ENCODE measurements at regions not wholly inside any gene's neighbourhood (a gene's known extent, or its start where the extent isn't known, plus 50 kb on each side); places are given as distances from the start of the nearest gene placed in this dataset.
"Not testable (repeated sequence)": the region's sequence is repeated elsewhere in the genome, so short reads cannot be mapped to it uniquely, and the experiment has no call there.

DNA sequence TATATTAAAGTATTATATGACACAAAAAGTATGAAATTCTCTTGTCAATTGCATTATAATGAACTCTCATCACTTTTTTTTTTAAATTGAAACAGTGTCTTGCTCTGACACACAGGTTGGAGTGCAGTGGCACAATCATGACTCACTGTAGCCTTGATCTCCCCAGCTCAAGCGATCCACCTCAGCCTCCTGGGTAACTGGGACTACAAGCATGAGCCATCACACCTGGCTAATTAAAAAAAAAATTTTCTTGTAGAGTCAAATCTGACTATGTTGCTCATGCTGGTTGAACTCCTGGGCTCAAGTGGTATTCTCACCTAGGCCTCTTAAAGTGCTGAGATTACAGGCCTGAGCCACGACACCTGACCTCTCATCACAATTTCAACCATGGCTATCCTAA is 259.3 kb downstream of the S1PR1 start:
- 50% methylated on average over 1 of the region's 2 CpGs for WGBS (ENCODE audit: insufficient coverage)
- Histone ChIP-seq H3K4me1 (ENCODE audit: control insufficient read depth, insufficient read depth, low read length) (no peaks in the 10 kb centered on the region), H3K4me3 (ENCODE audit: low read length) (no peak overlapping the region), H3K27me3 (ENCODE audit: control insufficient read depth, insufficient read depth, low read length) (no peaks in the 10 kb centered on the region), H3K9me3 (replicated peaks; ENCODE audit: control insufficient read depth, low read depth, low read length) (no peaks in the 10 kb centered on the region), H3K36me3 (ENCODE audit: control insufficient read depth, insufficient read depth, low read length) (no peaks in the 10 kb centered on the region), H3K27ac (ENCODE audit: low read length) (no peak overlapping the region)
- no peak for DNase-seq

- DNase-seq: no peak
- Histone ChIP-seq H3K4me3 (ENCODE audit: low read length) (no peak overlapping the region), H3K27me3 (ENCODE audit: control insufficient read depth, insufficient read depth, low read length) (no peaks in the 10 kb centered on the region), H3K9me3 (replicated peaks; ENCODE audit: control insufficient read depth, low read depth, low read length) (no peaks in the 10 kb centered on the region), H3K36me3 (ENCODE audit: control insufficient read depth, insufficient read depth, low read length) (no peaks in the 10 kb centered on the region), H3K27ac (ENCODE audit: low read length) (no peak overlapping the region), H3K4me1 (ENCODE audit: control insufficient read depth, insufficient read depth, low read length) (no peaks in the 10 kb centered on the region)
- no CpG with 5 or more reads among the region's 2 CpGs for WGBS (ENCODE audit: insufficient coverage)
Observed at GRCh38 chr1:101497881-101498559, 261.2 kb downstream of the S1PR1 start.

GRCh38 chr1:101504106-101504505 is 267.3 kb downstream of the S1PR1 start:
- not testable (repeated sequence) for H3K4me3 ChIP-seq (ENCODE audit: low read length); H3K27me3 ChIP-seq (ENCODE audit: control insufficient read depth, insufficient read depth, low read length); H3K9me3 ChIP-seq (replicated peaks; ENCODE audit: control insufficient read depth, low read depth, low read length); H3K4me1 ChIP-seq (ENCODE audit: control insufficient read depth, insufficient read depth, low read length); H3K27ac ChIP-seq (ENCODE audit: low read length); H3K36me3 ChIP-seq (ENCODE audit: control insufficient read depth, insufficient read depth, low read length); DNase-seq
- 91% methylated on average over 2 of the region's 2 CpGs for WGBS (ENCODE audit: insufficient coverage)

DNA sequence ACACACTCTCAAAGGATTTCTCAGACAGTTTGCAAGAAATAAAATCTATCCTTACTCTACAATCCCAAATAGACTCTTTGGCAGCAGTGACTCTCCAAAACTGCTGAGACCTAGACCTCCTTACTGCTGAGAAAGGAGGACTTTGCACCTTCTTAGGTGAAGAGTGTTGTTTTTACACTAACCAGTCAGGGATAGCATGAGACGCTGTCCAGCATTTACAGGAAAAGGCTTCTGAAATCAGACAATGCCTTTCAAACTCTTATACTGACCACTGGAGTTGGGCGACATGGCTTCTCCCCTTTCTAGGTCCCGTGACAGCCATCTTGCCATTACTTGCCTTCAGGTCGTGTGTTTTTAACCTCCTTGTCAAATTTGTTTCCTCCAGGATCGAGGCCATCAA is 268.4 kb downstream of the S1PR1 start:
- WGBS (ENCODE audit: insufficient coverage): 87% methylated on average over 5 of the region's 5 CpGs
- H3K36me3 ChIP-seq (ENCODE audit: control insufficient read depth, insufficient read depth, low read length); H3K27ac ChIP-seq (ENCODE audit: low read length); H3K9me3 ChIP-seq (replicated peaks; ENCODE audit: control insufficient read depth, low read depth, low read length); H3K4me3 ChIP-seq (ENCODE audit: low read length); DNase-seq; H3K27me3 ChIP-seq (ENCODE audit: control insufficient read depth, insufficient read depth, low read length); H3K4me1 ChIP-seq (ENCODE audit: control insufficient read depth, insufficient read depth, low read length): not testable (repeated sequence)

GRCh38 chr1:101506541-101507164 is 269.8 kb downstream of the S1PR1 start:
- no peak overlapping the region for H3K4me3 ChIP-seq (ENCODE audit: low read length)
- peak; percentile 36 for DNase-seq
- WGBS (ENCODE audit: insufficient coverage): no CpG with 5 or more reads among the region's 1 CpG

DNA sequence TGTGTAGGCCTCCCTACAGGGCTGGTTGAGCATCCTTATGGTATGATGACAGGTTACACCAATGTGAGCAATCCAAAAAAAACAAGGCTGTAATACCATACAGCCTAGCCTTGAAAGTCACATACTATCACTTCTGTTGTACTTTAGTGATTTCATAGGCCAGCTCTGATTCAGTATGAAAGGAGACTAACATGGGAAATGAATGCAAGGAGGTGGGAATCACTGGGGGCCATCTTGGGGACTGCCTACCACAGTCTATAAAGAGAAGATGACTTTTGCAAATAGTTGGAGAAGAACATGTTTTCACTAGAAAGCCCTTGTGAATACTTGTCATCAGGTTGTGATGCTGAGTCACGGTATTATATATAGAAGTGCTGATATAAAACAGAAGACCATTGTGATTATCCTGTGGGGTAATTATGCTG is 270.7 kb downstream of the S1PR1 start:
- H3K4me3 ChIP-seq (ENCODE audit: low read length): no peak overlapping the region
- H3K36me3 ChIP-seq (ENCODE audit: control insufficient read depth, insufficient read depth, low read length): no peaks in the 10 kb centered on the region
- H3K4me1 ChIP-seq (ENCODE audit: control insufficient read depth, insufficient read depth, low read length): peaks cover 4% of the 10 kb centered on the region
- no peaks in the 10 kb centered on the region for H3K27me3 ChIP-seq (ENCODE audit: control insufficient read depth, insufficient read depth, low read length)
- H3K27ac ChIP-seq (ENCODE audit: low read length): no peak overlapping the region
- H3K9me3 ChIP-seq (replicated peaks; ENCODE audit: control insufficient read depth, low read depth, low read length): no peaks in the 10 kb centered on the region
- WGBS (ENCODE audit: insufficient coverage): no CpG with 5 or more reads among the region's 1 CpG
- no peak for DNase-seq

More at GRCh38 chr1:101506541-101507164, 269.8 kb downstream of the S1PR1 start:
- peaks cover 4% of the 10 kb centered on the region for H3K4me1 ChIP-seq (ENCODE audit: control insufficient read depth, insufficient read depth, low read length)
- H3K9me3 ChIP-seq (replicated peaks; ENCODE audit: control insufficient read depth, low read depth, low read length): no peaks in the 10 kb centered on the region
- no peaks in the 10 kb centered on the region for H3K36me3 ChIP-seq (ENCODE audit: control insufficient read depth, insufficient read depth, low read length)
- no peak overlapping the region for H3K27ac ChIP-seq (ENCODE audit: low read length)
- H3K27me3 ChIP-seq (ENCODE audit: control insufficient read depth, insufficient read depth, low read length): no peaks in the 10 kb centered on the region

DNA sequence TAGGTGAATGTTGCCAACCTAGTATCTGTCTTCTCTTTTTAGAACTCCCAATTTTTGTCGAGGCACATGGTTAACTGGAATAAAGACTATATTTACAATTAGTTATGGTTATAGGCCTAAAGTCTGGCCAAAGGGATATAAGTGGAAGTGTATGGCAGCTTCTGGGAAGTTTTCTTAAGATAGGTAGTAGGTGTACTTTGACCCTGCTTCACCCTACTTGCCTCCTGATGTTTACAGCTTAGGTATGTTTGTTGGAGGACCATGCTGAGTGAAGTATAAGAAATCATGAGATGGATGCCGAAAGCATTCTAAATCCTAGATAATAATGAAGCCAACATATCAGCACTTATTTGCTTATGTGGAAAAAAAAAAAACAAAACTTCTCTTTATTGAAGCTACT is 272.1 kb downstream of the S1PR1 start:
- Histone ChIP-seq H3K27me3 (ENCODE audit: control insufficient read depth, insufficient read depth, low read length) (no peaks in the 10 kb centered on the region), H3K4me3 (ENCODE audit: low read length) (no peak overlapping the region), H3K27ac (ENCODE audit: low read length) (no peak overlapping the region), H3K36me3 (ENCODE audit: control insufficient read depth, insufficient read depth, low read length) (no peaks in the 10 kb centered on the region), H3K9me3 (replicated peaks; ENCODE audit: control insufficient read depth, low read depth, low read length) (no peaks in the 10 kb centered on the region), H3K4me1 (ENCODE audit: control insufficient read depth, insufficient read depth, low read length) (peaks cover 4% of the 10 kb centered on the region)
- DNase-seq: no peak
- no CpG with 5 or more reads among the region's 2 CpGs for WGBS (ENCODE audit: insufficient coverage)

- peak; percentile 51 for DNase-seq
- H3K4me1 ChIP-seq (ENCODE audit: control insufficient read depth, insufficient read depth, low read length): peaks cover 4% of the 10 kb centered on the region
- no peaks in the 10 kb centered on the region for H3K36me3 ChIP-seq (ENCODE audit: control insufficient read depth, insufficient read depth, low read length)
- no peaks in the 10 kb centered on the region for H3K9me3 ChIP-seq (replicated peaks; ENCODE audit: control insufficient read depth, low read depth, low read length)
- H3K4me3 ChIP-seq (ENCODE audit: low read length): no peak overlapping the region
- WGBS (ENCODE audit: insufficient coverage): 0% methylated on average over 1 of the region's 1 CpG
- no peaks in the 10 kb centered on the region for H3K27me3 ChIP-seq (ENCODE audit: control insufficient read depth, insufficient read depth, low read length)
- H3K27ac ChIP-seq (ENCODE audit: low read length): no peak overlapping the region
Observed at GRCh38 chr1:101509370-101509769, 272.6 kb downstream of the S1PR1 start.

DNA sequence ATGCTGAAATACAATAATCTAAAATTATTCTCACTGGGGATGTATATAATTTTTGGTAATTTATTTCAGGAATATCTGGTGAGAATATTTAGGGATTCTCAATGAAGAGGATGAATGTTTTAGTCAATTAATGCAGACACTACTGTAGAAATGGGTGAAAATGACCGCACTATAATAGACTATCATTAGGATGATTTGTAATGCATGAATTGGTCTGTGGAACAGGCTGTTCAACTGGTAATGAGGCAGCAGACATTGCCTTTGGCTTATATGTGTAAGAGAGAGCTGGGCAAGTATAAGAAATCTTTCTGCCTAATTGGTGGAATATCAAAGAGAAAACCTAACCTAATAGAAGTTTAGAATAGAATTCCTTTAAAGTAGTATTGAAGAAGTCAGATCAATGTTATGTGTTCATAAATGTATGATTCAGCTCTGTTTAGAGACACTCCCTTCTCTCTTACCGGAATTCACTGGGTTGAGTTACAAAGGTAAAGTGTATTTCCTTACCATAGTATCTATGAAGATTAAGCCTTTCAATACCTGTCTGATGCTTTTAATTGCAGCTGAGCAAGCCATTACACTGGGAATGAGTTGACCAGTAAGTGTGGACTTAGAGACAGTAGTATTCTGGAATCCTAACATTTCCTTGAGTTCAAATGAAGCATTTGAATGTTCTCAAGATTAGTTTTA is 274.5 kb downstream of the S1PR1 start:
- peaks cover 4% of the 10 kb centered on the region for H3K4me1 ChIP-seq (ENCODE audit: control insufficient read depth, insufficient read depth, low read length)
- no CpG with 5 or more reads among the region's 2 CpGs for WGBS (ENCODE audit: insufficient coverage)
- DNase-seq: no peak
- no peak overlapping the region for H3K27ac ChIP-seq (ENCODE audit: low read length)
- no peaks in the 10 kb centered on the region for H3K36me3 ChIP-seq (ENCODE audit: control insufficient read depth, insufficient read depth, low read length)
- no peaks in the 10 kb centered on the region for H3K9me3 ChIP-seq (replicated peaks; ENCODE audit: control insufficient read depth, low read depth, low read length)
- no peaks in the 10 kb centered on the region for H3K27me3 ChIP-seq (ENCODE audit: control insufficient read depth, insufficient read depth, low read length)
- no peak overlapping the region for H3K4me3 ChIP-seq (ENCODE audit: low read length)

GRCh38 chr1:101520302-101520701 is 283.5 kb downstream of the S1PR1 start:
- no peaks in the 10 kb centered on the region for H3K9me3 ChIP-seq (replicated peaks; ENCODE audit: control insufficient read depth, low read depth, low read length)
- H3K4me1 ChIP-seq (ENCODE audit: control insufficient read depth, insufficient read depth, low read length): no peaks in the 10 kb centered on the region
- H3K4me3 ChIP-seq (ENCODE audit: low read length): no peak overlapping the region
- H3K27ac ChIP-seq (ENCODE audit: low read length): no peak overlapping the region
- H3K36me3 ChIP-seq (ENCODE audit: control insufficient read depth, insufficient read depth, low read length): no peaks in the 10 kb centered on the region
- WGBS (ENCODE audit: insufficient coverage): 0% methylated on average over 1 of the region's 4 CpGs
- DNase-seq: peak; percentile 45
- no peaks in the 10 kb centered on the region for H3K27me3 ChIP-seq (ENCODE audit: control insufficient read depth, insufficient read depth, low read length)
